ENCODE measurements at regions not wholly inside any gene's neighbourhood (a gene's known extent, or its start where the extent isn't known, plus 50 kb on each side); places are given as distances from the start of the nearest gene placed in this dataset.

DNA sequence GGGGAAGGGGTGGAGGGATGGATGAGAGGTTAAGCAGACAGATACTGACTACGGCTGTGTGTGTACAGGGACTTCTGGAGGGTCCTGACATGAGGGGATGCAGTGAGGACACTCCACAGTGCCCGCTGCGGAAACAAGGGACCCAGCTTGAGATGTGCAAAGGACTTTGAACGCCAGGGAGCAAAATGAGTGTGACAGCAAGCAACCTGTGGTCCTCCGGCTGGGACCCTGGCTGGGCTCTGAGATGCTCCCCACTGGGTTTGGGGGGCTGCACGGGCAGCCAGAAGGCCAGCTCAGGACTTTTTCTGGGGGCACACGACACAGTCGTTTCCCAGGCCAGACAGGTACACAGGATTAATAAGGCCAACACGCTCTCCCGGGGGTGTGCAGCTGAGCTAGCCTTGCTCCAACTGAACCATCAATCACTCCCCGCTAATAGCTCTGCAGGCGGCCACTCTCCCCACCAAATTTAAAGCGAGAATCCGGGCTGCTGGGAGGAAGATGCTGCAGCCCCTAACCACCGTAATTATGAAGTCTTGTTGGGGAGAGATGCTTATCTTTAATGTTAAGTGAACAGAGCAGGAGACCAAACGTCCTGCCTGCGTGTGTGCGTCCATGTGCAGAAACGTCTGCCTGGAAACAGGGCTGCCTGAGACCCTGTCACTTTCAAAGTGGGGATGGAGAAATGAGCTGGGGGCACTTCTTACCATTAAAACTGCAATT, 51.6 kb upstream of the DLK1 start:
- no peak for DNase-seq

GRCh38 chr14:100675699-100676684, 50.7 kb upstream of the DLK1 start:
- DNase-seq, result no peak

Data from NCI-H1092 (cell line).